ENCODE measurements at regions not wholly inside any gene's neighbourhood (a gene's known extent, or its start where the extent isn't known, plus 50 kb on each side); places are given as distances from the start of the nearest gene placed in this dataset.

GRCh38 chr2:8630676-8631464 lies 51.0 kb upstream of the ID2 start:
- no peak for DNase-seq

GRCh38 chr2:8631465-8632005 lies 50.3 kb upstream of the ID2 start:
- no peak for DNase-seq

Data from DMS53 (cell line).